Activated T-cell treated with anti-CD3 and anti-CD28 coated beads for 1 hour (primary cell): ENCODE measurements at regions not wholly inside any gene's neighbourhood (a gene's known extent, or its start where the extent isn't known, plus 50 kb on each side); places are given as distances from the start of the nearest gene placed in this dataset.
"Not testable (repeated sequence)": the region's sequence is repeated elsewhere in the genome, so short reads cannot be mapped to it uniquely, and the experiment has no call there.

Source experiments
- DNase-seq: peaks from one replicate; pipeline ENCODE4 v3.0.0-alpha.2; 2020; ENCODE audit warnings: low read depth

DNA sequence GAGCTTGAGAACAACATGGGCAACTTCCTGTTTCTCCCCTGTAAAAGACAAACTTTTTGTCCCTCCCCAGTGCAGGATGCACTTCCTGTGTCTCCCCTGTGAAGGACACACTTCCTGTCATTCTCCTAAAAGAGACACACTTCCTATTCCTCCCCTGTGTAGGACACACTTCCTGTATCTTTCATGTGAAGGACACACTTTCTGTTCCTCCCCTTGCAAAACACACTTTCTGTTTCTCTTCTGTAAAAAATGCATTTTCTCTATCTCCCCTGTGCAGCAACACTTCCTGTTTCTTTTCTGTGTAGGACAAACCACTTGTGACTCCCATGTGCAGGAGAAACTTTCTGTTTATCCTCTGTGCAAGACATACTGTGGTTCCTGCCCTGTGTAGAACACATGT, 488.6 kb upstream of the USP9Y start:
- DNase-seq, result no peak

DNA sequence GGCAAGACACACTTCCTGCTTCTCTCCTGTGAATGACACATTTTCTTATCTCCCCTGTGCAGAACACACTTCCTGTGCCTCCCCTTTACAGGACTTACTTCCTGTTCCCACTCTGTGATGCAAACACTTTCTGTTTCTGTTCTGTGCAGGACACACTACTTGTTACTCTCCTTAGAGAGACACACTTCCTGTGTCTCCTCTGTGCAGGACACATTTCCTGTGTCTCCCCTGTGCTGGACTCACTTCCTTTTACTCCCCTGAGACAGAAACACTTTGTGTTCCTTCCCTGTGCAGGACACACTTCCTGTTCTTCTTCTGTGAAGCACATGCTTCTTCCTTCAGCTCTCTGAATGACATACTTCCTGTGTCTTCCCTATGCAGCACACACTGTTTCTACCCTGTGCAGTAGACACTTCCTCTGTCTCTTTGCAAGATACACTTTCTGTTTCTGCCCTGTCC, 485.4 kb upstream of the USP9Y start:
- DNase-seq, result no peak

DNA sequence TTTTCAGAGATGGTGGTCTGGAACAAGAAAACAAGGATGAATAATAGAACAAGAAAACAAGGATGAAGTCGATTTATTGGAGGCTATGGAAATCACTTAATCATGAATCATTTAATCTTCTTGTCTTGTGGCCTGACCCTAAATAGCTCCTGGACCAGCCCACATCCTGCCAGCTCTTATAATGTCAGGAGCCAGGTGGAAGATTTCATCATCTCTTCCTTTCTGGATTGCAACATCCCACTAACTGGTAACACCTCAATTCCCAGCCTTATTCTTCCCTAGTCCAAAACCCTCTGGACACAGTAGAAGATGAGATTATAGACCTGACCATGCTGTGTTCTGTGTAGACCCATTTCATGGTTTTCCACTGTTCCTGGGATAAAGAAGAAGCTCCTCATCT, 470.1 kb upstream of the USP9Y start:
- no peak for DNase-seq

DNA sequence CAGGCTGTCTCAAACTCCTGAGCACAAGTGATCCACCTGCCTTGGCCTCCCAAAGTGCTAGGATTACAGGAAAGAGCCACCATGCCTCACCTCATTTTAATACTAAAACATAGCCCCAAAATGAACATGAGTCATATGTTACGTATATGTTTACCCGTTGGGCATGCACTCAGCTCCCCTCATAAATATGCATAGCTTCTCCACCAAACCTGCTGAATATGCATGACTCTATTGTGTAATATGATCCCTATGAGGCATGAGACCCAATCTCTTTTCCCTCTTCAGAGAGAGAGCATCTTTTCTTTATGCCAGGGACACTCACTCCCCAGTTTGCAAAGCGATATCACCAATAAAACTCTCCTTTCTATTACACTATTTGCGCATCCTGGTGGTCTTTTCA, 464.6 kb upstream of the USP9Y start:
- DNase-seq, result no peak

DNA sequence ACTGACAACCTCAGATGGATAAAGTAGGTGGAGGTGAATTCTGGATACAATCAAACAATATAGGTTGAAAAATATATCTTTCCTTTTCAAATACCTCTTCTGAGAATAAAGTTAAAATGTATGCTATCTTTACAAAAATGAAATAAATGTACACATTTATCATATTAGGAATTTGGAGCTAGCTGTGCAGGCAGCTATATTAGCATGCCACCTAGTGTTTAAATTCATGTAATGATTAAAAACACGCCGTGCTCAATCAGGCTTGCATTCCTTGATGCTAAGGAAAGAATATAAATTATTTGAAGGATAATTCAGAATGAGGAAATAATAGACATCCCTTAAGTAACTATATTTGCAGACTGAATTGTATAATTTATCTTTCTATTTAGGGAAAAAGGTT, 460.7 kb upstream of the USP9Y start:
- not testable (repeated sequence) for DNase-seq

DNA sequence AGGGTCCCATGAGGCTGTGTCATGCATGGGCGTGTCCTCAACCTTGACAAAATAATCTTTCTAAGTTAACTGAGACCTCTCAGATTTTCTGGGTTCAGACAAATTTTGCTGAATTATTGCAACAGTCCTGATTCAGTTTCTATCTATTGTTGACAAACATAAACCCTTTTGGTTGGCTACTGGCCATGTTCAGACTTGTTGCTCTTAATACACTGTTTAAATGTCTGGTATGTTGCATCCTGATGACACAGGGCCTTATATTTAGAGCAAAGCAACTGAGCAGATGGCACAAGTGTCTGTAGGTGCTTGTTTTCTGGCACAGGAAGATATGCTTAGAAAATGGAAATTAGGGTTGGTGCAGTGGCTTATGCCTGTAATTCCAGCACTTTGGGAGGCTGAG, 456.9 kb upstream of the USP9Y start:
- no peak for DNase-seq

DNA sequence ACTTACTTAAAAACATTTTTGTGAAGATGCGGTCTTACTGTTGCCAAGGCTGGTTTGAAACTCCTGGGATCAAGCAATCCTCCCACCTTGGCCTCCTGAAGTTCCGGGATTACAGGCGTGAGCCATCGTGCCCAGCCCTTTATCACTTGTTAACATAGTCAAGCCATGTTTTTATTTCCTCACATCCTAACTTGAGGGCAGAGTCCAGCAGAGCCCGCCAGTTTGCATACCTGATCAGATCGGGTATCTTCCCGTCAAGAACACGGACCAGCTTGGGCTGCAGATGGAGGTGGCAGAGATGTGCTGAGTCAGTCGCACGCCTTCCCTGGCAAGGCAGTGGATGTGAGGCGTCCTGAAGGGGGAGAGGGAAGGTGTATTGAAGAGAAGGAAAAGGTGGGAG, 447.3 kb upstream of the USP9Y start:
- DNase-seq, result no peak

DNA sequence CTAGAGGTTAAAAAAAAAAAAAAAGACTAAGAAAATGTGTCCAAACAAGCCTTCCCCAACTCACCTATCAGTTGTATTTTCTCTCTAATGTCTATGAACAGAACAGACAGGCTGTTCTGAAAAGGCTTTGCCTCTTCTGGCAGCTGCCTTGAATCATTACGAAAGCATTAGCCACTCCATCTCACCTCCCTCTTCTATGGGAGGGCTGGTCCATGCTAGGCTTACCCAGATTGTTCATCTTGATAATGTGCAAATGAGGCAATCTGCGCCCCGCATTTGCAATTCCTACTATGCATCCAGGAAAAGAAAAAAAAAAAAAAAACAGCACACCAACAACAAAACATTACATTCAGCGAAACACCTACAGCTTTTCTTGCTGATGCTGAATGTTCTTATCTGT, 429.9 kb upstream of the USP9Y start:
- DNase-seq, result no peak

DNA sequence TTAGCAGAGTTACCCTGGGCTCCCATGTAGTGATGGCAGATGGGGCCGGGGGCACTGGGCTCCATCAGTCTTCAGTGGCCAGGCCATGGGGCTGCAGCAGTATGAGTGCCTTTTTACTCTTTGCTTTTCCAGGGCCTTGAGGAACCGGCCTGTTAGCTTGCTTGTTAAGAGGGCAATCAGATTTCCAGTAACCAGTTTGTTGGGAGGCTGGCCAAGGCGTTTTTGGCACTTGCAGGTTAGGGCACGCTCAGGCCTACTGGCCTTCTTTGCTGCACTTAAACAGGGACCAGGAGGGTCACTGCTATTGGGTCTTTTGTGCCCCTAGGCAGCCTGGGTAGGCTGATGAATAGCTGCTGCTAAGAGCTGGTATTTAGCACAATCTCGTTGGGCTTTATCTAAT, 415.4 kb upstream of the USP9Y start:
- no peak for DNase-seq

DNA sequence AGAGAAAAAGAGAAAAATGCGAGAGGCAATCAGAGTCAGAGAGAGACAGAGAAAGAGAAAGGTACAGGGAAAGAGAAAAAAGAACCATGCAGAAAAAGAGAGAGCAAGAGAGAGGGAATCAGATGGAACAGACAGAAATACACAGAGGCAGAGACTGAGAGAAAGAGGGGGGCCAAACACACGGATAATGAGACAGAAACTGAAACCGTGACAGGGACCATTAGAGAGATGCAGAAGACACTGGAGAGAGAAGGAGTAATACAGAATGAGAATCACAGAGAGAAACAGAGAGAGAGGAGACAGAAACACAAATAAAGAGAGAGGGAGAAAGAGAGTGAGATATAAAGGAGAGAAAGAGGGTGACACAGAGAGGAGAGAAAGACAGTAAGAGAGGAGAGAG, 412.1 kb upstream of the USP9Y start:
- no peak for DNase-seq

DNA sequence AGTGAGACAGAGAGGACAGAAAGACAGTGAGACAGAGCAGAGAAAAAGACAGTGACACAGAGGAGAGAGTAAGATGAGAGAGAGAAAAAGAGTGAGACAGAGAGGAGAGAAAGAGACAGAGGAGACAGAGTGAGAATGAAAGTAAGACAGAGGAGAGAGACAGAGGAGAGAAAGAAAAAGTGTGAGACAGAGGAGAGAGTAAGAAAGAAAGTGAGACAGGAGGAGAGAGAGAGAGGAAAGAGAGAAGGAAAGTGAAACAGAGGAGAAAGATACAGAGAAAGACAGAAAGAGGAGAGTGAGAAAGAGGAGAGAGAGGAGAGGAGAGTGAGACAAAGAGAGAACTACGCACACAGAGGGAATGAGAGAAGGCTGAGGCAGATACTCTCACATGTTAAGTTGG, 411.6 kb upstream of the USP9Y start:
- DNase-seq, result no peak

DNA sequence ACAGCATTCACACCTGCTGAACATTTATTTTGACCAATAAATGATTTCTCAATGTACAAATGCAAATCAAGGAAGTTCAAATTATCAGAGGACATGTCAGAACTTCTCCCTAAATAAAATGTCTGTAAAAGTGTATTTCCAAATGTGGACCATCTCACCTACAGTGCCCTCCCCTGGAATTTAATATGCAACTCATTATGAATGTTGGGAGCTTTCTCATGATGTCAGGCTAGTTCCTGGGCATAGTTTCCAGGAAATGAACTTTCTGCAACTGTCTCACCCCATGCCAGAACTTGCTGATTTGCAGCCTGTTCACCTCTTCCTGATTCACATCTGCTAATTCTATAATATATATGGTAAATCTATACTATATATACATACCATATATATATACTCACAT, 408.5 kb upstream of the USP9Y start:
- DNase-seq, result no peak

DNA sequence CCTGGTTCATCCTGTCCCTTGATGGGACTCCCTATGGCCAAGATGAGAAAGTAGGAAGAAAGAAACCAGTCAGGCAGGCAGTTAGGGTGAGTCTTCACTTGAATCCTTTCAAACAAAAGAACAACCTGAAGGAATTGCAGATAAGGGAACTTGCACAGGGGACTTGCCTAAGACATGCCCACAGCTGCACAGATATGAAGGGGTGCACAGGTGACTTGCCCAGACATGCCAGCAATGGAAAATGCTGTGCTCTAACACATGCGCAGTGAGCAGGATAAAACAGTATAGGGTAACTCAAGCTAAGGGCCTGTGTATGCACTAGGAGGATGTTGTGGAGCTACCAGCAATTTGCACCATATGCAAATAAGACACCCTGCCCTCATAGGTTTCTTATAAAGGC, 404.6 kb upstream of the USP9Y start:
- no peak for DNase-seq

DNA sequence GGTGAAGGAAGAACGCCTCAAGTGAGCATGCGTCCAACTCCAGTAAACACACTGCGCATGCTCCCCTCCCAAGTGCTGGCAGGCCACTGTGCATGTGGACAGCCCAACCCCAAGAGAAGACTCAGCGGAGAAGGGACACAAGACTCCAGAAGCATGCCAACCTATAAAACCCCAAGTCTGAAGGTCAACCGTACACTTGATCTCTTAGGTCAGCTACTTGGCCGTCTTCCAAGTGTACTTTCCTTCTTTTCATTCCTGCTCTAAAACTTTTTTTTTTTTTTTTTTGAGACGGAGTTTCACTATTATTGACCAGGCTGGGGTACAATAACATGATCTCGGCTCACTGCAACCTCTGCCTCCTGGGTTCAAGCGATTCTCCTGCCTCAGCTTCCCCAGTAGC, 401.2 kb upstream of the USP9Y start:
- not testable (repeated sequence) for DNase-seq

DNA sequence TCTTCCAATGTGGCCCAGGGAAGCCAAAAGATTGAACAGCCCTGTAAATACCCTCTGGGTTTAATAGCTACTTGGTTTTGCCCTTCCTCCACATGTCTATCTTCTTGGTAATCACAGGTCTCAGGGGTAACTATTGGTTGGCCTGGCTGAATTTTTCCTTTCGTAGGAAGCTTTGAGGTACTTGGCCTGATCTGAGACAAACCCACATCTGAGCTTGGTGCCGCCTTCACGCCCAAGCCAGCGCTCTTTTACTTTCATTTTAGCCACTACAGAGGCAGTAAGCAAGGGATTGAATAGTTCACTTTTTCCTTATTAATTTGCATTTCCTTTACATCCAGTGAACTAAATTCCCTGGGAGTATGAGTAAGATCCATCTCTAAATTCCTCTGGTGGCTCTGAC, 397.6 kb upstream of the USP9Y start:
- DNase-seq, result no peak

DNA sequence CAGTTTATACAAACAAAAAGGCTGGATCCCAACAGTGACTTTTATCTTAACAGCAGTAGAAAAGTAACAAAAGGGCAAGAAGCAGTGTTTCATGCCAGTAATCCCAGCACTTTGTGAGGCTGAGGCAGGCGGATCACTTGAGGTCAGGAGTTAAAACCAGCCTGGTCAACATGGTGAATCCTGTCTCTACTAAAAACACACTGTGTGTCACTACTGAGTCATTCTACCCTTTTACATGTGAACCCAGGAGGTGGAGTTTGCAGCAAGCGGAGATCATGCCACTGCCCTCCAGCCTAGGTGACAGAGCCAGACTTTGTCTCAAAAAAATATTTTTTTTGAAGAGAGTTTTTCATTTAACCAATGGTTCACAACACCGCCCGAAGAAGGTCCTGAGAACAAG, 395.6 kb upstream of the USP9Y start:
- DNase-seq, result no peak

DNA sequence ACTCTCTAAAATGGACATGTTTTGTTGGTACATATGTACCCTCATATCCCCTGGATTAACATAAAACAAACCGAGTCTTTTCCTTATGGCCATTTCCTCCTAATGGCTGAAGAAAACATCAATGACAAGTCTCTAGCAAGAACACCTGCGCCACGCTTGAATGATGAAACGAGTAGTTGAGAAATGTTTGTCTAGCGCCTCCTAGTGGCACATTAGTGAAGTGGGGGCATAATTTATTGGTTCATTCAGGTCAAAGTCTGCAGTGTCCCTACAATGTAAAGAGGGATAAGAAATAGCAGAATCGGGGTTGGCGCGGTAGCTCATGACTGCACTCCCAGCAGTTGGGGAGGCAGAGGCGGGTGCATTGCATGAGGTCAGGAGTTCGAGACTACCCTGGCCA, 391.8 kb upstream of the USP9Y start:
- DNase-seq, result no peak

DNA sequence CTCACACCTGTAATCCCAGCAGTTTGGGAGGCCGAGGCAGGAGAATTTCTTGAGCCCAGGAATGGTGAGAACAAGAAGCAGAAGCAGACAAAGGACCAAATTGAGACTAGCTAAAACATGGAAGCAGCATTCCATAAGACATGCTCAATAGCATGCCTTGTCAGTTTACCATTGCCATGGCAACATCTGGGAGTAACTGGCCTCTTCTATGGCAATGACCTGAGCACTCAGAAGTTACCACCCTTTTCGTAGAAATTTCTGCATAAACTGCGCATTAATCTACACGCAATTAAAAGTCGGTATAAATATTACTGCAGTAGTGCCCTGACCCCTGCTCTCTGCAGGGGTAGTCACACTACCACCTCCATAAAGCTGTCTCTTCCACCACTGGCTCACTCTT, 390.2 kb upstream of the USP9Y start:
- no peak for DNase-seq

DNA sequence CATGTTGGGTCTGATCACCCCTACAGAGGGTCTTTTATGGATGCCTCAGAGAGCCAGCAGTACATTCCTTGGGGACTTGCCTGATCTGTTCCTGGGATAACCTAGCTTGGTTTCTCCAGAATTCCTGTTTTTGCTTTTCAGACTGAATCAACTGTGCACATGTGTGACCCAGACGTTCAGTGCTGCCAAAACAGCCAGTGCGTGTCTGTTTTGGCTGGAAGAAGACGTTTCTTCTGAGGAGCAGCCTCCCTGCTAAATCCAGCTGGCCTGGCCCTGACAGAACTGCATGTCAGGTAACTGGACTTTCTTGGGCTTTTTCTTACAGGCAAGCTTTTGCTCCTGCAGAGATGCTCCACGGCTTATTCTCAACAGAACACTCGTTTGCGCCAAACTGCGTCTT, 373.3 kb upstream of the USP9Y start:
- DNase-seq, result no peak

DNA sequence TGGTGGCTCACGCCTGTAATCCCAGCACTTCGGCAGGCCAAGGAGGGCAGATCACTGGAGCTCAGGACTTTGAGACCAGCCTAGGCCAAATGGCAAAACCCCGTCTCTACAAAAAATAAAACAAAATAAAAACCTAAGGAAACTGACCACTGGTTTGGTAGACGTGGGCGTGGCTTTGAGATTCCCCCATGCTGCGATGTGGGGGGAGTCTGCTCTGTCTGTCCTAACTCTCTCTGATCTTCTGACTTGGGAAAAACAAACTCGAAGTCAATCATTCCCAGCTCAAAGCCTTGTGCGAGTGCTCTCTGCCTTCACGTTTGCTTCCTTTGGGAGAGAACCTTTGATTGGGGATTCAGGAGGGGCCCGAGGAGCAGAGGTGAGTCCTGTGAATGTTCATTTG, 369.1 kb upstream of the USP9Y start:
- DNase-seq, result not testable (repeated sequence)

DNA sequence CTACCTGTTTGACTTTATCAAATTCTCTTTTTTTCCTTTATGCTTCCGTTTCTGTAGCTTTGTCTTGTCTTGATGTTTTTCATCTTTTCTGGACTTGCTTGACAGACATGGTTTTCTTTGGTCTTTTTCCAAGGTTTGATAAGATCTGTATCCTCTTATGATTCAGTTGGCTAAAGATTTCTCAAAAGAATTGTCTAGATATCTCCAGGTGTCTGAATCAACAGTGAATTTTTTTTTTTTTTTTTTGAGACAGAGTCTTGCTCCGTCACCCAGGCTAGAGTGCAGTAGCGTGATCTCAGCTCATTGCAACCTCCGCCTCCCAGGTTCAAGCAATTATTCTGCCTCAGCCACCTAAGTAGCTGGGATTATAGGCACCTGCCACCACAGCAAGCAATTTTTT, 357.8 kb upstream of the USP9Y start:
- DNase-seq, result no peak

DNA sequence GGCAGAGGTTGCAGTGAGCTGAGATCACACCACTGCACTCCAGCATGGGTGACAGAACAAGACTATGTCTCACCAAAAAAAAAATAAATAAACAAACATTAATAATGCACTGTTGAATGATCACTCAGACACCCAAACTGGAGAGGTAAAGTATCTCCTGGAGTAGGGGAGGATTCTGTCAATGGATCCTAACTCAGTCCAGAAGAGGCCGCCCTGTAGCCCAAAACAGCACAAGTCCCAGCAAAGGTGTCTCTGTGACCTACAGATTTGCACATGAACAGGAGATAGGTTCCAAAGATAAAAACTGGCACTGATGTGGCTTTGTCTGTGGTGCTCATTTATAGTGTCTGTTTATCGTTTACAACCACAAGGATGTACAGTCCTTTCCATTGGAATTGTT, 352.9 kb upstream of the USP9Y start:
- DNase-seq, result no peak

DNA sequence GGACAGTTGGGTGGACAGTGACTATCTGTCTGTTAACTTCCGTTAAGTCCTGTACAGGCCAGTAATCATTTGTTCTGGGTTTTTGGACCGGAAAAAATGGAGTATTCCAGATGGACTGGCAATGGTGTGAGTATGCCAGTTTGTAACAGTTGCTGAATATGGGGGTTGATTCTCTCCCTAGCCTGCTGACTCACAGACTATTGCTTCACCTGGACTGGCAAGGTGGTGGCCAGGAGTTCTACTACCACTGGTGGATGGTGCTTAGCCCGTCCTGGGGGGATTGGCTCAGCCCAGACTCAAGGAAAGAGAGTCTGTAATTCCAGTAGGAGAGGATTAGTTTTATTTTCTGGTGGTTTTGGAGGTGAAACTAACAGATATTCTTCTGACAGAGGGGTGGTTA, 343.8 kb upstream of the USP9Y start:
- no peak for DNase-seq

DNA sequence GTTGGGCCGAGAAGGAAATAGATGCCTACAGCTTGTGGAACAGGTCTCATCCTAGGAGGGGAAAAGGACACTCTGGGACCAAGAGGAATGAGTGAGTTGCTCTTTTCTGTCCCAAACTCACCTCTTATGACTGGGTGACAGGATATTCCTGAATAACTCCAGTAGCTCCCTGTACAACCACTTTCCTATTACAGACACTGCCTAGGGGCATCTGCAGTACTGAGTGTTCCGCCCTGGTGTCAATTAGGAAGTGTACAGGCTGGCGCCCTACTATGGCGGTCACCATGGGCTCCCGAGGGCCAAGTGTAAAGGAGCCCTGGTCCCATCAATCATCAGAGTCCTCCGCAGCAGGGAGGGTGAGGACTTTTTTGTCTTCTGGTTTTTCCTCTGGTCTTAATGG, 343.4 kb upstream of the USP9Y start:
- no peak for DNase-seq

DNA sequence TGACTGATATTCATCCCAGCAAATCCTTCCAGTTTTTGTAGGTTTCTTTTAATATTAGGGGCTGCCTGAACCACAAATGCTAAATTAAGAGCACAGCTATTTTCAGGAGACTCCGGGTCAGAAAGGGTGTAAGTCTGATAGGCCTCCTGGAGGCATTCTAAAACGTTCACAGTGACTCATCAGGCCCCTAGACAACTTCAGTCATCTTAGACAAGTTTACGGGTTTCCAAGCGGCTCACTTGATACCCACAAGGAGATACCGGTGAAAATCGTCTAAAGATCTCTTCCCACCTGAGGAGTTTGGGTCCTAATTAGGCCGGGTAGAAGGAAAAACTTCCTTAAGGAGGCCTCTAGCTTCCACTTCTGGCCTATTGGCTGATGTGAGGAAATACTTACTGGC, 342.7 kb upstream of the USP9Y start:
- DNase-seq, result no peak
